HEK293 (cell line): ENCODE measurements at regions not wholly inside any gene's neighbourhood (a gene's known extent, or its start where the extent isn't known, plus 50 kb on each side); places are given as distances from the start of the nearest gene placed in this dataset.

Experiments
- CTCF ChIP-seq: fragments of 450-650 bp; formaldehyde crosslinking; IDR thresholded peaks from 2 replicates; pipeline ENCODE4 v1.5.1; 2016; ENCODE audit warnings: missing biosample characterization, missing genetic modification characterization
- ZNF146 ChIP-seq: fragments of 450-650 bp; formaldehyde crosslinking; IDR thresholded peaks from 2 replicates; pipeline ENCODE4 v1.5.1; 2016; ENCODE audit warnings: missing biosample characterization, missing genetic modification characterization
- ZSCAN30 ChIP-seq: fragments of 450-650 bp; IDR thresholded peaks from 2 replicates; pipeline ENCODE4 v1.5.1; 2018; ENCODE audit warnings: missing biosample characterization, mild to moderate bottlenecking, missing genetic modification characterization, moderate library complexity

- TF ChIP-seq CTCF (tag by site-specific recombination) (no peak), ZSCAN30 (tag by site-specific recombination) (no peak), ZNF146 (tag by site-specific recombination) (no peak)
These were observed 129.5 kb upstream of the BMPER start for GRCh38 chr7:33775790-33776189.
